ENCODE measurements at regions not wholly inside any gene's neighbourhood (a gene's known extent, or its start where the extent isn't known, plus 50 kb on each side); places are given as distances from the start of the nearest gene placed in this dataset.

DNA sequence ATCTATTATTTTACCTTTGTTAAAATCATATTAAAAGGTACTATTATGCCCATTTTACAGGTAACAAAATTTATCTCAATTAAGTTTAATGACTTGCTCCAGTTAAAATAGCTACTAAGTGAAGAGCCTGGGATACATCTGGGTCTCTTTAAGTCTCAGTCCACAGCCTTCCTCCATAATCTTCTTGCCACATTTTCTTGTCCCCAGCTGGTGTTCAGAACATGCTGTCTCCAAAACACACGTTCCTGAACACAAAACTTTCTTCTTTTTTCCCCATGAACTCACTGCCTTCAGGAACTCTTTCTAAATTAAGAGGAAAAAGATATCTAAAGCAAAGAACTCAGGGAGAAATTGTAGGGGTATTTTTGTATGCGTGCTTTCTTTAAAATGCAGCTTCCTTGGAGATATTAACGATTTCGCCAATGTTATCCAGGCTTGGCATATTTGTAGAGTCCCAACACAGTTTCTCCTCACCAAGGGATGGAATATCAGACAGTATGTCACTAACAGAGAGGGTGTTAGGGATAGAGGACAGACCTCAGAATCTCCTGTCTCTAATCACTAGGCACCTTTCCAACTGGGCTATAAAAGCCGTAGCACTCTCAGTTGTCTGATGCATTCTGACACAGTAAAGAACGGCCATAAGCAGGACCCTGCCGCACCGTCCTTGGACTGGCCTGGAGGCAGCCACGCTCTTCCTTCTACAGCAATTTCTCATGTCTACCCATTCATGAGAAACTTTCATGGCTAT, 232.8 kb upstream of the BLID start:
- FAIRE-seq (no peak), ATAC-seq (no peak), DNase-seq (ENCODE audit: extremely low read depth in 1 of 4, low spot score in 3 of 4) (no peak)
- Histone ChIP-seq H3K27ac (ENCODE audit: extremely low read depth, low read depth, low read length) (no peak overlapping the region), H4K20me1 (replicated peaks; ENCODE audit: control insufficient read depth, insufficient read depth, low read length) (no peaks in the 10 kb centered on the region), H3K27me3 (ENCODE audit: control insufficient read depth in 2 of 2, insufficient read depth in 2 of 2, low read length in 2 of 2) (no peaks in the 10 kb centered on the region), H3K9me1 (ENCODE audit: control insufficient read depth, insufficient read depth, low read length) (no peaks in the 10 kb centered on the region), H3K9me3 (replicated peaks; ENCODE audit: control insufficient read depth, insufficient read depth, low read depth, low read length) (no peaks in the 10 kb centered on the region), H3K4me2 (ENCODE audit: insufficient read depth, low read length) (no peak overlapping the region), H3K4me3 (no peak overlapping the region), H3K36me3 (ENCODE audit: control insufficient read depth, insufficient read depth, low read length) (no peaks in the 10 kb centered on the region), H2AFZ (ENCODE audit: low read depth, low read length) (no peak overlapping the region), H3K9ac (ENCODE audit: insufficient read depth in 1 of 2, low read depth in 2 of 2, low read length in 2 of 2) (no peak overlapping the region), H3K79me2 (ENCODE audit: control insufficient read depth, insufficient read depth, low read length) (no peaks in the 10 kb centered on the region), H3K4me1 (replicated peaks in 1 of 2; ENCODE audit: control insufficient read depth in 2 of 2, insufficient read depth in 2 of 2, low read length in 2 of 2) (no peaks in the 10 kb centered on the region)
- POLR2A ChIA-PET = no interaction called here
- intact Hi-C loops (cut with micrococcal nuclease) = no loop called here
- CTCF ChIA-PET (ENCODE audit: low intra/inter-chr PET ratio) = no interaction called here
- in situ Hi-C loops (cut with MboI) = no loop called here
- TF ChIP-seq ZZZ3 (IDR thresholded peaks at IDR 0.05) (no peak), HDAC2 (IDR thresholded peaks at IDR 0.05) (no peak), HNRNPUL1 (IDR thresholded peaks at IDR 0.05; ENCODE audit: low read length) (no peak), ZNF445 (CRISPR knock-in tag; IDR thresholded peaks at IDR 0.05; ENCODE audit: low read depth) (no peak), ZNF77 (CRISPR knock-in tag; IDR thresholded peaks at IDR 0.05) (no peak), ZFP1 (CRISPR knock-in tag; IDR thresholded peaks at IDR 0.05) (no peak), TCF7L2 (IDR thresholded peaks at IDR 0.05; ENCODE audit: low read depth, low read length) (no peak)
- TF ChIP-seq, protein P1, sequence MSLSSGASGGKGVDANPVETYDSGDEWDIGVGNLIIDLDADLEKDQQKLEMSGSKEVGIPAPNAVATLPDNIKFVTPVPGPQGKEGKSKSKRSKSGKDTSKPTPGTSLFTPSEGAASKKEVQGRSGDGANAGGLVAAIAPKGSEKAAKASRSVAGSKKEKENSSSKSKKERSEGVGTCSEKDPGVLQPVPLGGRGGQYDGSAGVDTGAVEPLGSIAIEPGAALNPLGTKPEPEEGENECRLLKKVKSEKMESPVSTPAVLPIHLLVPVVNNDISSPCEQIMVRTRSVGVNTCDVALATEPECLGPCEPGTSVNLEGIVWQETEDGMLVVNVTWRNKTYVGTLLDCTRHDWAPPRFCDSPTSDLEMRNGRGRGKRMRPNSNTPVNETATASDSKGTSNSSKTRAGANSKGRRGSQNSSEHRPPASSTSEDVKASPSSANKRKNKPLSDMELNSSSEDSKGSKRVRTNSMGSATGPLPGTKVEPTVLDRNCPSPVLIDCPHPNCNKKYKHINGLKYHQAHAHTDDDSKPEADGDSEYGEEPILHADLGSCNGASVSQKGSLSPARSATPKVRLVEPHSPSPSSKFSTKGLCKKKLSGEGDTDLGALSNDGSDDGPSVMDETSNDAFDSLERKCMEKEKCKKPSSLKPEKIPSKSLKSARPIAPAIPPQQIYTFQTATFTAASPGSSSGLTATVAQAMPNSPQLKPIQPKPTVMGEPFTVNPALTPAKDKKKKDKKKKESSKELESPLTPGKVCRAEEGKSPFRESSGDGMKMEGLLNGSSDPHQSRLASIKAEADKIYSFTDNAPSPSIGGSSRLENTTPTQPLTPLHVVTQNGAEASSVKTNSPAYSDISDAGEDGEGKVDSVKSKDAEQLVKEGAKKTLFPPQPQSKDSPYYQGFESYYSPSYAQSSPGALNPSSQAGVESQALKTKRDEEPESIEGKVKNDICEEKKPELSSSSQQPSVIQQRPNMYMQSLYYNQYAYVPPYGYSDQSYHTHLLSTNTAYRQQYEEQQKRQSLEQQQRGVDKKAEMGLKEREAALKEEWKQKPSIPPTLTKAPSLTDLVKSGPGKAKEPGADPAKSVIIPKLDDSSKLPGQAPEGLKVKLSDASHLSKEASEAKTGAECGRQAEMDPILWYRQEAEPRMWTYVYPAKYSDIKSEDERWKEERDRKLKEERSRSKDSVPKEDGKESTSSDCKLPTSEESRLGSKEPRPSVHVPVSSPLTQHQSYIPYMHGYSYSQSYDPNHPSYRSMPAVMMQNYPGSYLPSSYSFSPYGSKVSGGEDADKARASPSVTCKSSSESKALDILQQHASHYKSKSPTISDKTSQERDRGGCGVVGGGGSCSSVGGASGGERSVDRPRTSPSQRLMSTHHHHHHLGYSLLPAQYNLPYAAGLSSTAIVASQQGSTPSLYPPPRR (CRISPR knock-in tag; IDR thresholded peaks at IDR 0.05; ENCODE audit: borderline replicate concordance) = no peak
- TF ChIP-seq, protein P2, sequence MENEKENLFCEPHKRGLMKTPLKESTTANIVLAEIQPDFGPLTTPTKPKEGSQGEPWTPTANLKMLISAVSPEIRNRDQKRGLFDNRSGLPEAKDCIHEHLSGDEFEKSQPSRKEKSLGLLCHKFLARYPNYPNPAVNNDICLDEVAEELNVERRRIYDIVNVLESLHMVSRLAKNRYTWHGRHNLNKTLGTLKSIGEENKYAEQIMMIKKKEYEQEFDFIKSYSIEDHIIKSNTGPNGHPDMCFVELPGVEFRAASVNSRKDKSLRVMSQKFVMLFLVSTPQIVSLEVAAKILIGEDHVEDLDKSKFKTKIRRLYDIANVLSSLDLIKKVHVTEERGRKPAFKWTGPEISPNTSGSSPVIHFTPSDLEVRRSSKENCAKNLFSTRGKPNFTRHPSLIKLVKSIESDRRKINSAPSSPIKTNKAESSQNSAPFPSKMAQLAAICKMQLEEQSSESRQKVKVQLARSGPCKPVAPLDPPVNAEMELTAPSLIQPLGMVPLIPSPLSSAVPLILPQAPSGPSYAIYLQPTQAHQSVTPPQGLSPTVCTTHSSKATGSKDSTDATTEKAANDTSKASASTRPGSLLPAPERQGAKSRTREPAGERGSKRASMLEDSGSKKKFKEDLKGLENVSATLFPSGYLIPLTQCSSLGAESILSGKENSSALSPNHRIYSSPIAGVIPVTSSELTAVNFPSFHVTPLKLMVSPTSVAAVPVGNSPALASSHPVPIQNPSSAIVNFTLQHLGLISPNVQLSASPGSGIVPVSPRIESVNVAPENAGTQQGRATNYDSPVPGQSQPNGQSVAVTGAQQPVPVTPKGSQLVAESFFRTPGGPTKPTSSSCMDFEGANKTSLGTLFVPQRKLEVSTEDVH (IDR thresholded peaks at IDR 0.05; ENCODE audit: low read depth, partially characterized antibody) = no peak
- TF ChIP-seq, protein P3, sequence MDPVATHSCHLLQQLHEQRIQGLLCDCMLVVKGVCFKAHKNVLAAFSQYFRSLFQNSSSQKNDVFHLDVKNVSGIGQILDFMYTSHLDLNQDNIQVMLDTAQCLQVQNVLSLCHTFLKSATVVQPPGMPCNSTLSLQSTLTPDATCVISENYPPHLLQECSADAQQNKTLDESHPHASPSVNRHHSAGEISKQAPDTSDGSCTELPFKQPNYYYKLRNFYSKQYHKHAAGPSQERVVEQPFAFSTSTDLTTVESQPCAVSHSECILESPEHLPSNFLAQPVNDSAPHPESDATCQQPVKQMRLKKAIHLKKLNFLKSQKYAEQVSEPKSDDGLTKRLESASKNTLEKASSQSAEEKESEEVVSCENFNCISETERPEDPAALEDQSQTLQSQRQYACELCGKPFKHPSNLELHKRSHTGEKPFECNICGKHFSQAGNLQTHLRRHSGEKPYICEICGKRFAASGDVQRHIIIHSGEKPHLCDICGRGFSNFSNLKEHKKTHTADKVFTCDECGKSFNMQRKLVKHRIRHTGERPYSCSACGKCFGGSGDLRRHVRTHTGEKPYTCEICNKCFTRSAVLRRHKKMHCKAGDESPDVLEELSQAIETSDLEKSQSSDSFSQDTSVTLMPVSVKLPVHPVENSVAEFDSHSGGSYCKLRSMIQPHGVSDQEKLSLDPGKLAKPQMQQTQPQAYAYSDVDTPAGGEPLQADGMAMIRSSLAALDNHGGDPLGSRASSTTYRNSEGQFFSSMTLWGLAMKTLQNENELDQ (CRISPR knock-in tag; IDR thresholded peaks at IDR 0.05; ENCODE audit: borderline replicate concordance) = no peak
- BruUV-seq (replicated peaks) = no TSS peak
- 0% methylated on average over 8 of the region's 9 CpGs for WGBS (ENCODE audit: insufficient coverage, low coverage, missing lambda C conversion rate)

Data from K562 (cell line).